ENCODE measurements at regions not wholly inside any gene's neighbourhood (a gene's known extent, or its start where the extent isn't known, plus 50 kb on each side); places are given as distances from the start of the nearest gene placed in this dataset.
"Not testable (repeated sequence)": the region's sequence is repeated elsewhere in the genome, so short reads cannot be mapped to it uniquely, and the experiment has no call there.

GRCh38 chr5:62190931-62191330 lies 115.1 kb upstream of the KIF2A start:
- no peak for DNase-seq

GRCh38 chr5:62192958-62193357 lies 113.0 kb upstream of the KIF2A start:
- DNase-seq = no peak

GRCh38 chr5:62196532-62196931 lies 109.5 kb upstream of the KIF2A start:
- DNase-seq = not testable (repeated sequence)

GRCh38 chr5:62197697-62198096 lies 108.3 kb upstream of the KIF2A start:
- no peak for DNase-seq

DNA sequence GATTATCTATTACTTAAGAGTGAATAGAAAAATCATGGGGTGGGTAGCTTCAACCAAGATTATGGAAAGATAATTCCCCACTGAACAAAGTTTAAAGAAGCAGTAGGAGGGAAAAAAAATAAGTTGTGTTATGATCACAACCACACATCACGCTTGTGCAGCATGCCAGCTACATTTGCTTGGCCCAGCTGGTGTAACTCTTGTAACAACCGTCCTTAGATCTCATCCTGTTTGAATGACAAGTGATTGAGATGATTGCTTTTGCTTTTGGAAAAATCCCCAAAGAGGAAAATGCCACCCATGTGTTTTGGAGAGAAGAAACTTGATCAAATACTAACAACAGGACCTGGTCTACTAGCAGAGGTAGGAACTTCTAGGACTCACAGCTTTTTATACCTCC lies 107.6 kb upstream of the KIF2A start:
- DNase-seq = no peak

DNA sequence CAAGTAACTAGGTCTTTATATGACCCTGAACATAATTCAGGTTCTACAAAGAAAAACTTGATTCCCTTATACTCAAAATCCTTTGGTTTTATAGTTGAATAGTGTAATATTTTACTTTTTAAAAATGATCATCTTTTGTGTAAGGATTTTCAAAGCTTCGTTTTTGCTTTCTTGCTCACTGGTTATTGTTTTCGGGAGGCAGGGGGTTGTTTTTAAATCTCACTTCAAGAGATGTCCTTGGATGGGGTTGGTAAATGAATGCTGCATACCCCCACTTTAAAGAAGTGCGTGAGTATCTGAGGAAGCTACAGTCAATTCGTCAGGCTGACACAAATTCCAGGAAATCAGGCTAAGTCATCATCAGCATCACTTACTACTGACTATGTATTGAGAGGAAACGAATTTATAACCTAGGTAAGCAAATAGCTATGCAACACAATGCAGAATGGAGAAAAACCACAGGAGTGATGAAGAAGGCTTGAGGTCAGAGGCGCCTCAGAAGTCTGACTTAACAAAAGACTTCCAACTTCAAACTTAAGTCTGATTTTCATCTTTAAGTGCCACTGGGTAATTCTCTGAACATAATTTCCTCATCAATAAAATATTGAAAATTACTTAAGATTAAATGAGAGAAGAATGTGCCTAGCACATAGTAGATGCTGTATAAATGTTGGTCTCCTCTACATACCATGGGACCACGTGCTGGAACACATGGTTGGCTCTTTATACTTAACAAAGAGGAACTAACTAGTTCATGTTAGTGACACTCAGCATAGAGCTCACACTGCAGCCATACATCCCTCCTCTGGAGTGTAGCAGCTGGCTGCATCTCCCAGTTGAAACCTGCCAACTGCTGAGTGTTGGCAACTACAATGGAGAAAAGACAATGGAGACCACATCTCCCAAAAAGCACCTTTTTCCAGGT lies 106.0 kb upstream of the KIF2A start:
- DNase-seq = no peak

DNA sequence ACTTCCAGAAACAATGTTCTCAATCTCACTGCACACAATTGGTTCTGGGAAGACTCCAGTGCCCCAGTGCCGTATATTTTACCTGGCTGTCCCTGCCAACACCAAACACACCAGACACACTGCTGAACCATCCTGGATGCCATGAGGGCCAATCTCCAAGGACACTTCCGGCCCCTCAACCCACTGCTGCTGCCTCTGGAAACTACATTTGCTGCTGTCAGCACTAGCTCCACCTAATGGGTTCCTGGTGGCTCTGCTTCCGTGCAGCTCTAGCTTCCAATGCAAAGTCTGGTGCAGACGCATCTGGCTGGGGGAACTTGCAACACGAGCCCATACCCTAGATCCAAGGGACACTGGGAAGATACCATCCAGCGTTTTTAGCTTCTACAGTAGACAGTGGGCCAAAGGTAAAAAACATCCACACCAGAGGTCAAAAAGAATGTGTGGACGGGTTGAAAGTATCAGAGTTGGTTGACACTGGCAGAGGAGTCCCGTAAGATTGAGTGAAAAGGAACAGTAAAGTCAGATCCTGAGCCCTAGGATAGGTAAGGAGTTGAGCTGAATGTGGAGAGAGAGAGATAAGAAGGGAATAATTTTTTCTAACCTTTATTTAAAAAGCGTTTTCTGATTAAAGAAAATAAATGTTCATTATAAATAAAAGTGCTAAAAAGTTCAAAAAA lies 99.7 kb upstream of the KIF2A start:
- peak; percentile 1 for DNase-seq

GRCh38 chr5:62208218-62208852 lies 97.7 kb upstream of the KIF2A start:
- DNase-seq = no peak

GRCh38 chr5:62211405-62211804 lies 94.6 kb upstream of the KIF2A start:
- no peak for DNase-seq

- no peak for DNase-seq
These were observed 93.4 kb upstream of the KIF2A start for GRCh38 chr5:62212648-62213047.

DNA sequence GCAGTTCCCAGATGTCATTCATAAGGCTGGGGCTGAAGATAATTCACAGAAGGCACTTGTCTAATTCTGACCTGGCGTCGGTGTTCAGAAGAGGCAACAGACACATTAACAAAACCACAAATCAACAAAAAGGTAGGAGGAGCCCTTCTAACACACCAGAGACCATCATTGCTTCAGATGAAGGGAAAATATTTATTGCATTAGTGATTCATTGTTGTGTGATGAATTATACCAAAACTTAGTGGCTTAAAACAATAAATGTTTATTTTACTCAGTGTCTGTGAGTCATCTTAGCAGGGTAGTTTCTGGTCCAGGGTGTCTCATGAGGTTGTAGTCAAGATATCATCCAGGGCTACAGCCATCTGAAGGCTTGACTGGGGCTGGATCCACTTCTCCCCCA lies 91.3 kb upstream of the KIF2A start:
- no peak for DNase-seq

GRCh38 chr5:62216603-62217002 lies 89.4 kb upstream of the KIF2A start:
- not testable (repeated sequence) for DNase-seq

DNA sequence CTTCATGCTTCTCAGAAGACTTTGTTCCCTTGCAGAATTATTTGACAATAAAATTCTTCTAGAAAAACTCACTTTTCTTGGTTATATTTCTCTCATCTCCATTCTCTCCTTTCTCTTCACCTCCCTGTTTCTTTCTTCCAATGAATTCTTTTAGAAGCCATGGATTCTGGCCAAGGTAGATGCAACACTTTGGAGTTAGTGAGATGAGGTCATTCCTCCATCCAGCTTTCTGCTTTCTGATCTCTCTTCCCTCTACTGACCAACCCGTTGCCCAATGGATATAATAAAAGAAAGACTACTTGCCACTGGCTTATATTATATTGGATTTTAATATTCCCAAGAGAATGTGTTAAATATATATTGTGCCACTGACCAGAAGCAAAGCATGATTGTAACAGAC lies 88.9 kb upstream of the KIF2A start:
- not testable (repeated sequence) for DNase-seq

DNA sequence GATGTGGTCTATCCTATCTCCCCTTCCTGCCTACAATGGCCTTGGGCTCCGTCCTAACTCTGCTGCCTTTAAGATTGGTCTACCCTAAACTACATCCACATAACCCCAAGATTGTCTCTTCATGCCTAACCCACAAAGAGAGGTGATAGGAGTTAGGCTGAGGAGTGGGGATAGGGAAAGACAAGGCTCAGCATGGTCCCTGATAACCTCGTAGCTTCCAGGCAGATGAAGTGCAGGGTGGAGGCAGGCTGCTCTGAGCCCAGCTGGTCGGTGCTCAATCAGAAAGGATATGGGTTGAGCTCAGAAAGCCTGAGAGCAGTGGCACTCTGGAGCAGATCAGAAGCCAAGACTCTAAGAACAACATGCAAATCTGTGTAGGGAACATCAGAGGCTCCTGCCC lies 87.1 kb upstream of the KIF2A start:
- not testable (repeated sequence) for DNase-seq

- DNase-seq = not testable (repeated sequence)
These were observed 84.1 kb upstream of the KIF2A start for GRCh38 chr5:62221881-62222280.

GRCh38 chr5:62222305-62222704 lies 83.7 kb upstream of the KIF2A start:
- DNase-seq = not testable (repeated sequence)

- DNase-seq = not testable (repeated sequence)
These were observed 82.7 kb upstream of the KIF2A start for GRCh38 chr5:62223312-62223670.

- not testable (repeated sequence) for DNase-seq
These were observed 80.9 kb upstream of the KIF2A start for GRCh38 chr5:62224987-62225601.

GRCh38 chr5:62230876-62231388 lies 75.1 kb upstream of the KIF2A start:
- not testable (repeated sequence) for DNase-seq

- no peak for DNase-seq
These were observed 74.4 kb upstream of the KIF2A start for GRCh38 chr5:62231576-62231975.

GRCh38 chr5:62232218-62232617 lies 73.8 kb upstream of the KIF2A start:
- not testable (repeated sequence) for DNase-seq

GRCh38 chr5:62233083-62234046 lies 72.6 kb upstream of the KIF2A start:
- not testable (repeated sequence) for DNase-seq
